HG03045 (cell line): ENCODE measurements at regions not wholly inside any gene's neighbourhood (a gene's known extent, or its start where the extent isn't known, plus 50 kb on each side); places are given as distances from the start of the nearest gene placed in this dataset.
"Not testable (repeated sequence)": the region's sequence is repeated elsewhere in the genome, so short reads cannot be mapped to it uniquely, and the experiment has no call there.

Experiments
- ATAC-seq: cut with Tn5 transposase; IDR thresholded peaks from one replicate; pipeline ENCODE4 v1.9.1; 2021; ENCODE audit warnings: mild to moderate bottlenecking, moderate library complexity; ENCODE audit not compliant: unreplicated experiment

- ATAC-seq = not testable (repeated sequence)
These were observed 104.5 kb downstream of the ZNF33B start for GRCh38 chr10:42533866-42534265.

- no peak for ATAC-seq
These were observed 105.4 kb downstream of the ZNF33B start for GRCh38 chr10:42532996-42533395.

GRCh38 chr10:42523098-42523497, 115.3 kb downstream of the ZNF33B start:
- ATAC-seq = no peak

- no peak for ATAC-seq
These were observed 118.5 kb downstream of the ZNF33B start for GRCh38 chr10:42519761-42520460.

GRCh38 chr10:42519079-42519478, 119.3 kb downstream of the ZNF33B start:
- no peak for ATAC-seq

- no peak for ATAC-seq
These were observed 124.4 kb downstream of the ZNF33B start for GRCh38 chr10:42513921-42514320.

GRCh38 chr10:42491801-42492200, 146.6 kb downstream of the ZNF33B start:
- no peak for ATAC-seq

GRCh38 chr10:42491001-42491592, 147.3 kb downstream of the ZNF33B start:
- ATAC-seq = no peak

- ATAC-seq = no peak
These were observed 148.0 kb downstream of the ZNF33B start for GRCh38 chr10:42490368-42490767.

- ATAC-seq = no peak
These were observed 150.0 kb downstream of the ZNF33B start for GRCh38 chr10:42488416-42488815.

- ATAC-seq = no peak
These were observed 156.0 kb downstream of the ZNF33B start for GRCh38 chr10:42482411-42482810.

- ATAC-seq = no peak
These were observed 159.3 kb downstream of the ZNF33B start for GRCh38 chr10:42479057-42479456.

GRCh38 chr10:42477170-42477569, 161.2 kb downstream of the ZNF33B start:
- ATAC-seq = no peak

- ATAC-seq = no peak
These were observed 162.3 kb downstream of the ZNF33B start for GRCh38 chr10:42476101-42476500.

GRCh38 chr10:42475168-42476098, 162.9 kb downstream of the ZNF33B start:
- no peak for ATAC-seq

- ATAC-seq = no peak
These were observed 184.1 kb downstream of the ZNF33B start for GRCh38 chr10:42454313-42454712.

- no peak for ATAC-seq
These were observed 207.3 kb downstream of the ZNF33B start for GRCh38 chr10:42431095-42431494.

GRCh38 chr10:42428534-42428933, 209.8 kb downstream of the ZNF33B start:
- no peak for ATAC-seq

- ATAC-seq = no peak
These were observed 215.5 kb downstream of the ZNF33B start for GRCh38 chr10:42422911-42423310.

- no peak for ATAC-seq
These were observed 216.6 kb downstream of the ZNF33B start for GRCh38 chr10:42421812-42422211.

- no peak for ATAC-seq
These were observed 218.6 kb downstream of the ZNF33B start for GRCh38 chr10:42419789-42420188.
